Parathyroid adenoma (tissue), 2 donors: ENCODE measurements at regions not wholly inside any gene's neighbourhood (a gene's known extent, or its start where the extent isn't known, plus 50 kb on each side); places are given as distances from the start of the nearest gene placed in this dataset.

Source experiments
- H2AFZ ChIP-seq: fragments of 300-600 bp; sonication (generic); one replicate; pipeline ENCODE4 v1.7.0; 2017; ENCODE audit warnings: antibody characterized with exemption, mild to moderate bottlenecking
- H3K27ac ChIP-seq: fragments of 300-600 bp; sonication (generic); one replicate; pipeline ENCODE4 v1.7.0; 2017
- H3K27me3 ChIP-seq: fragments of 300-600 bp; sonication (generic); one replicate; pipeline ENCODE4 v1.7.0; 2017; ENCODE audit warnings: low read length; ENCODE audit not compliant: control insufficient read depth, insufficient read depth
- H3K36me3 ChIP-seq: fragments of 300-600 bp; sonication (generic); one replicate; pipeline ENCODE4 v1.7.0; 2017; ENCODE audit warnings: low read length; ENCODE audit not compliant: control insufficient read depth, insufficient read depth
- H3K4me1 ChIP-seq: fragments of 300-600 bp; sonication (generic); one replicate; pipeline ENCODE4 v1.7.0; 2017; ENCODE audit warnings: control low read depth
- H3K4me2 ChIP-seq: fragments of 300-600 bp; sonication (generic); one replicate; pipeline ENCODE4 v1.7.0; 2017; ENCODE audit warnings: low read length
- H3K4me3 ChIP-seq: fragments of 300-600 bp; sonication (generic); one replicate; pipeline ENCODE4 v1.7.0; 2017; ENCODE audit warnings: low read depth, low read length
- H3K79me2 ChIP-seq: fragments of 300-600 bp; sonication (generic); one replicate; pipeline ENCODE4 v1.7.0; 2017; ENCODE audit warnings: control low read depth
- H3K9ac ChIP-seq: fragments of 300-600 bp; sonication (generic); one replicate; pipeline ENCODE4 v1.7.0; 2017; ENCODE audit warnings: mild to moderate bottlenecking
- H3K9me3 ChIP-seq: fragments of 300-600 bp; sonication (generic); one replicate; pipeline ENCODE4 v1.7.0; 2017; ENCODE audit warnings: low read length; ENCODE audit not compliant: control insufficient read depth
- CTCF ChIP-seq: fragments of 300-600 bp; sonication (generic); IDR thresholded peaks from one replicate; pipeline ENCODE4 v1.7.0; 2017; ENCODE audit warnings: antibody characterized with exemption, mild to moderate bottlenecking
- donor health status: primary hyperparathyroidism.

GRCh38 chr6:152848919-152849318 is 98.3 kb downstream of the VIP start:
- H2AFZ ChIP-seq: no peak overlapping the region
- H3K27me3 ChIP-seq: no peaks in the 10 kb centered on the region
- H3K4me3 ChIP-seq: no peak overlapping the region
- H3K4me2 ChIP-seq: no peak overlapping the region
- H3K36me3 ChIP-seq: no peaks in the 10 kb centered on the region
- H3K9me3 ChIP-seq: no peaks in the 10 kb centered on the region
- no peak overlapping the region for H3K27ac ChIP-seq
- H3K9ac ChIP-seq: no peak overlapping the region
- no peaks in the 10 kb centered on the region for H3K79me2 ChIP-seq
- no peak for TF ChIP-seq CTCF
- H3K4me1 ChIP-seq: no peaks in the 10 kb centered on the region

GRCh38 chr6:152854086-152854795 is 103.6 kb downstream of the VIP start:
- Histone ChIP-seq H3K4me2 (no peak overlapping the region), H3K27ac (no peak overlapping the region), H3K4me1 (no peaks in the 10 kb centered on the region), H3K9ac (no peak overlapping the region), H3K79me2 (no peaks in the 10 kb centered on the region), H2AFZ (no peak overlapping the region), H3K4me3 (no peak overlapping the region), H3K36me3 (no peaks in the 10 kb centered on the region), H3K9me3 (no peaks in the 10 kb centered on the region), H3K27me3 (no peaks in the 10 kb centered on the region)
- TF ChIP-seq CTCF: no peak

GRCh38 chr6:152858141-152858540 is 107.5 kb downstream of the VIP start:
- no peaks in the 10 kb centered on the region for H3K4me1 ChIP-seq
- no peaks in the 10 kb centered on the region for H3K36me3 ChIP-seq
- H3K4me3 ChIP-seq: no peak overlapping the region
- H3K9me3 ChIP-seq: no peaks in the 10 kb centered on the region
- no peaks in the 10 kb centered on the region for H3K27me3 ChIP-seq
- H3K4me2 ChIP-seq: no peak overlapping the region
- no peak overlapping the region for H3K27ac ChIP-seq
- no peak overlapping the region for H3K9ac ChIP-seq
- TF ChIP-seq CTCF: no peak
- no peak overlapping the region for H2AFZ ChIP-seq
- H3K79me2 ChIP-seq: no peaks in the 10 kb centered on the region

GRCh38 chr6:152859225-152859624 is 108.6 kb downstream of the VIP start:
- no peak overlapping the region for H3K27ac ChIP-seq
- peak overlapping the region; percentile 18 for H2AFZ ChIP-seq
- H3K36me3 ChIP-seq: no peaks in the 10 kb centered on the region
- H3K4me1 ChIP-seq: no peaks in the 10 kb centered on the region
- no peak for TF ChIP-seq CTCF
- H3K4me3 ChIP-seq: no peak overlapping the region
- no peak overlapping the region for H3K4me2 ChIP-seq
- H3K27me3 ChIP-seq: no peaks in the 10 kb centered on the region
- H3K9me3 ChIP-seq: no peaks in the 10 kb centered on the region
- H3K9ac ChIP-seq: no peak overlapping the region
- H3K79me2 ChIP-seq: no peaks in the 10 kb centered on the region

- no peak overlapping the region for H3K4me2 ChIP-seq
- no peak overlapping the region for H2AFZ ChIP-seq
- peak; percentile 69 for TF ChIP-seq CTCF
- no peak overlapping the region for H3K4me3 ChIP-seq
- H3K36me3 ChIP-seq: no peaks in the 10 kb centered on the region
- H3K9ac ChIP-seq: no peak overlapping the region
- no peaks in the 10 kb centered on the region for H3K27me3 ChIP-seq
- no peaks in the 10 kb centered on the region for H3K9me3 ChIP-seq
- H3K27ac ChIP-seq: no peak overlapping the region
- no peaks in the 10 kb centered on the region for H3K79me2 ChIP-seq
- H3K4me1 ChIP-seq: no peaks in the 10 kb centered on the region
Measured at GRCh38 chr6:152863618-152864326, 113.2 kb downstream of the VIP start.
